Epithelial cell of proximal tubule (primary cell): ENCODE measurements at regions not wholly inside any gene's neighbourhood (a gene's known extent, or its start where the extent isn't known, plus 50 kb on each side); places are given as distances from the start of the nearest gene placed in this dataset.

Experiments
- DNase-seq: peaks from one replicate; pipeline ENCODE4 v3.0.0-alpha.2; 2011; ENCODE audit warnings: low read depth
- H3K4me3 ChIP-seq: 2 replicates; pipeline ENCODE4 v1.5.1; 2011; ENCODE audit warnings: low read depth, mild to moderate bottlenecking, low read length
- CTCF ChIP-seq: conservative IDR thresholded peaks from 2 replicates; pipeline ENCODE4 v1.5.1; 2012; ENCODE audit warnings: low read depth, mild to moderate bottlenecking, low read length

- H3K4me3 ChIP-seq = no peak overlapping the region
- no peak for TF ChIP-seq CTCF
- no peak for DNase-seq
Measured at GRCh38 chr2:19156646-19157045, 201.8 kb downstream of the OSR1 start.

GRCh38 chr2:19150726-19151125 lies 207.7 kb downstream of the OSR1 start:
- no peak overlapping the region for H3K4me3 ChIP-seq
- no peak for TF ChIP-seq CTCF
- no peak for DNase-seq

- no peak for TF ChIP-seq CTCF
- no peak for DNase-seq
Measured at GRCh38 chr2:19146867-19147266, 211.6 kb downstream of the OSR1 start.

GRCh38 chr2:19141234-19142004 lies 217.0 kb downstream of the OSR1 start:
- TF ChIP-seq CTCF = no peak
- no peak overlapping the region for H3K4me3 ChIP-seq
- no peak for DNase-seq

More at GRCh38 chr2:19146867-19147266, 211.6 kb downstream of the OSR1 start:
- H3K4me3 ChIP-seq = no peak overlapping the region

- H3K4me3 ChIP-seq = no peak overlapping the region
- peak; percentile 46 for DNase-seq
Measured at GRCh38 chr2:19140463-19141208, 217.8 kb downstream of the OSR1 start.

GRCh38 chr2:19139386-19139785 lies 219.0 kb downstream of the OSR1 start:
- TF ChIP-seq CTCF = no peak
- no peak for DNase-seq
- no peak overlapping the region for H3K4me3 ChIP-seq

More at GRCh38 chr2:19140463-19141208, 217.8 kb downstream of the OSR1 start:
- TF ChIP-seq CTCF = no peak
